Activated T-cell treated with anti-CD3 and anti-CD28 coated beads, Interleukin-2, amount 50 U/mL, for 1 hour (primary cell): ENCODE measurements at regions not wholly inside any gene's neighbourhood (a gene's known extent, or its start where the extent isn't known, plus 50 kb on each side); places are given as distances from the start of the nearest gene placed in this dataset.
"Not testable (repeated sequence)": the region's sequence is repeated elsewhere in the genome, so short reads cannot be mapped to it uniquely, and the experiment has no call there.

Source experiments
- DNase-seq: peaks from one replicate; pipeline ENCODE4 v3.0.0-alpha.2; 2020

- DNase-seq = no peak
Measured at GRCh38 chr7:47188653-47189315, 393.1 kb downstream of the TNS3 start.

- no peak for DNase-seq
Measured at GRCh38 chr7:47188136-47188535, 393.8 kb downstream of the TNS3 start.

- no peak for DNase-seq
Measured at GRCh38 chr7:47186316-47186715, 395.6 kb downstream of the TNS3 start.

- no peak for DNase-seq
Measured at GRCh38 chr7:47185839-47186238, 396.1 kb downstream of the TNS3 start.

- no peak for DNase-seq
Measured at GRCh38 chr7:47185170-47185569, 396.7 kb downstream of the TNS3 start.

GRCh38 chr7:47183862-47184590 lies 397.9 kb downstream of the TNS3 start:
- DNase-seq = no peak

- no peak for DNase-seq
Measured at GRCh38 chr7:47181746-47182361, 400.1 kb downstream of the TNS3 start.

GRCh38 chr7:47180516-47180826 lies 401.4 kb downstream of the TNS3 start:
- DNase-seq = no peak

- no peak for DNase-seq
Measured at GRCh38 chr7:47179812-47180515, 401.9 kb downstream of the TNS3 start.

GRCh38 chr7:47172602-47173539 lies 409.0 kb downstream of the TNS3 start:
- DNase-seq = not testable (repeated sequence)

GRCh38 chr7:47170516-47170915 lies 411.4 kb downstream of the TNS3 start:
- DNase-seq = no peak

GRCh38 chr7:47154791-47155190 lies 427.1 kb downstream of the TNS3 start:
- DNase-seq = no peak

- DNase-seq = no peak
Measured at GRCh38 chr7:47153576-47153975, 428.3 kb downstream of the TNS3 start.

- no peak for DNase-seq
Measured at GRCh38 chr7:47153058-47153457, 428.9 kb downstream of the TNS3 start.

GRCh38 chr7:47152307-47152706 lies 429.6 kb downstream of the TNS3 start:
- DNase-seq = no peak

- DNase-seq = no peak
Measured at GRCh38 chr7:47150497-47151260, 431.2 kb downstream of the TNS3 start.

GRCh38 chr7:47149971-47150370 lies 431.9 kb downstream of the TNS3 start:
- DNase-seq = no peak

GRCh38 chr7:47149208-47149839 lies 432.6 kb downstream of the TNS3 start:
- no peak for DNase-seq

- DNase-seq = no peak
Measured at GRCh38 chr7:47148536-47149207, 433.2 kb downstream of the TNS3 start.

GRCh38 chr7:47147213-47147631 lies 434.7 kb downstream of the TNS3 start:
- no peak for DNase-seq

GRCh38 chr7:47145982-47146381 lies 435.9 kb downstream of the TNS3 start:
- DNase-seq = no peak
